Endothelial cell of umbilical vein (primary cell): ENCODE measurements at regions not wholly inside any gene's neighbourhood (a gene's known extent, or its start where the extent isn't known, plus 50 kb on each side); places are given as distances from the start of the nearest gene placed in this dataset.
A peak's percentile ranks its signal among the peaks of the same experiment; 100 is the strongest.

Source experiments
- BruUV-seq: library from RNA; stranded (reverse); fragments of 400-500 nt; replicated peaks from 2 replicates; lab custom pipeline; 2021; lab: Mats Ljungman, UMichigan
- CTCF ChIA-PET: fragments of 300-600, 350-600 bp; sonication (Branson Sonifier 250); formaldehyde crosslinking; loops from one replicate; lab custom pipeline; 2021; ENCODE audit warnings: antibody characterized with exemption, inconsistent platforms; lab: Charles Lee
- POLR2A ChIA-PET: fragments of 300-600, 350-600 bp; sonication (Branson Sonifier 250); formaldehyde crosslinking; loops from one replicate; lab custom pipeline; 2021; ENCODE audit warnings: antibody characterized with exemption, inconsistent platforms; lab: Charles Lee
- DNase-seq: peaks from one replicate; pipeline ENCODE4 v3.0.0-alpha.2; 2011; ENCODE audit warnings: low read depth, low spot score
- FAIRE-seq: peaks from 2 replicates; lab custom pipeline; 2011; peaks lifted over from hg19 to GRCh38; lab: Jason Lieb, UNC
- H2AFZ ChIP-seq: 2 replicates; pipeline ENCODE4 v1.6.0; 2012; ENCODE audit warnings: low read depth, low read length, control low read depth, inconsistent platforms
- H3K27ac ChIP-seq: 2 replicates; pipeline ENCODE4 v1.5.1; 2011; ENCODE audit warnings: low read depth, mild to moderate bottlenecking, control low read depth, low read length, moderate library complexity; ENCODE audit not compliant: insufficient read depth
- H3K27me3 ChIP-seq, 2 experiments: 2 replicates each; pipeline versions ENCODE4 v1.6.0 to v1.6.1; 2011; ENCODE audit warnings: low read length in 2 of 2, mixed read lengths in 1 of 2; ENCODE audit not compliant: control insufficient read depth in 2 of 2, insufficient read depth in 2 of 2
- H3K36me3 ChIP-seq, 2 experiments: 2 replicates in 1 of 2; 3 replicates in 1 of 2; pipeline ENCODE4 v1.5.1; 2011; ENCODE audit warnings: low read length in 2 of 2, mild to moderate bottlenecking in 1 of 2, moderate library complexity in 1 of 2; ENCODE audit not compliant: control insufficient read depth in 2 of 2, insufficient read depth in 2 of 2; ENCODE audit errors: extremely low read depth in 1 of 2
- H3K4me1 ChIP-seq: 3 replicates; pipeline ENCODE4 v1.5.1; 2011; ENCODE audit warnings: mild to moderate bottlenecking, low read length; ENCODE audit not compliant: control insufficient read depth, insufficient read depth; ENCODE audit errors: extremely low read depth
- H3K4me2 ChIP-seq: 2 replicates; pipeline ENCODE4 v1.6.1; 2011; ENCODE audit warnings: low read length, control low read depth, mixed read lengths; ENCODE audit not compliant: insufficient read depth
- H3K4me3 ChIP-seq, 3 experiments: fragments of 200-600 bp in 1 of 3; sonication (generic), shearing (Covaris generic) in 1 of 3; replicated peaks in 1 of 3; 2 replicates each; pipeline ENCODE4 v1.5.1; 2011 to 2016; ENCODE audit warnings: control low read depth in 3 of 3, low read length in 3 of 3, mild to moderate bottlenecking in 2 of 3, inconsistent platforms in 1 of 3, low read depth in 1 of 3, moderate library complexity in 1 of 3; ENCODE audit not compliant: insufficient read depth in 1 of 3
- H3K79me2 ChIP-seq: 2 replicates; pipeline ENCODE4 v1.6.0; 2012; ENCODE audit warnings: low read length, inconsistent platforms; ENCODE audit not compliant: control insufficient read depth, insufficient read depth
- H3K9ac ChIP-seq: replicated peaks from 2 replicates; pipeline ENCODE3; 2011; ENCODE audit warnings: low read length, control low read depth; ENCODE audit not compliant: insufficient read depth; ENCODE audit errors: extremely low read depth
- H3K9me1 ChIP-seq: replicated peaks from 3 replicates; pipeline ENCODE4 v1.6.0; 2011; ENCODE audit warnings: mild to moderate bottlenecking, low read length; ENCODE audit not compliant: control insufficient read depth, insufficient read depth; ENCODE audit errors: extremely low read depth
- H3K9me3 ChIP-seq: replicated peaks from 2 replicates; pipeline ENCODE4 v1.5.1; 2012; ENCODE audit warnings: low read length, inconsistent platforms; ENCODE audit not compliant: control insufficient read depth, insufficient read depth
- H4K20me1 ChIP-seq: replicated peaks from 2 replicates; pipeline ENCODE3; 2011; ENCODE audit warnings: mild to moderate bottlenecking, low read length; ENCODE audit not compliant: control insufficient read depth, insufficient read depth; ENCODE audit errors: extremely low read depth
- CTCF ChIP-seq, 2 donors: IDR thresholded peaks; 1 replicate in 1 of 2; 2 replicates in 1 of 2; pipeline ENCODE4 v1.5.1; 2011; ENCODE audit warnings: low read length in 2 of 2, mild to moderate bottlenecking in 2 of 2, moderate library complexity in 2 of 2, control low read depth in 1 of 2, inconsistent platforms in 1 of 2, low read depth in 1 of 2; ENCODE audit not compliant: insufficient read depth in 1 of 2; ENCODE audit errors: extremely low read depth in 1 of 2
- EZH2 ChIP-seq: IDR thresholded peaks from 2 replicates; pipeline ENCODE4 v1.6.1; 2012; ENCODE audit warnings: borderline replicate concordance, low read depth, mild to moderate bottlenecking, moderate library complexity, low read length, inconsistent platforms; ENCODE audit not compliant: severe bottlenecking
- FOS ChIP-seq: IDR thresholded peaks from 2 replicates; pipeline ENCODE4 v1.6.1; 2011; ENCODE audit warnings: mild to moderate bottlenecking, low read length, moderate library complexity, borderline replicate concordance; ENCODE audit not compliant: insufficient read depth
- GATA2 ChIP-seq: IDR thresholded peaks from 2 replicates; pipeline ENCODE4 v1.7.0; 2011; ENCODE audit warnings: low read depth, mild to moderate bottlenecking, moderate library complexity, mixed read lengths, low read length; ENCODE audit not compliant: insufficient read length, insufficient read depth
- JUN ChIP-seq: IDR thresholded peaks from 2 replicates; pipeline ENCODE4 v1.6.1; 2011; ENCODE audit warnings: borderline replicate concordance, low read depth; ENCODE audit not compliant: insufficient read length, insufficient read depth
- MAX ChIP-seq: IDR thresholded peaks from 2 replicates; pipeline ENCODE4 v1.6.1; 2011; ENCODE audit not compliant: insufficient read depth, insufficient read length
- MYC ChIP-seq: IDR thresholded peaks from one replicate; pipeline ENCODE4 v1.6.1; 2011; ENCODE audit warnings: mild to moderate bottlenecking, low read depth, low read length
- POLR2A ChIP-seq: IDR thresholded peaks from 2 replicates; pipeline ENCODE4 v1.6.1; 2012; ENCODE audit warnings: low read depth, mild to moderate bottlenecking, control low read depth, low read length
- POLR2AphosphoS5 ChIP-seq: IDR thresholded peaks from 2 replicates; pipeline ENCODE4 v1.6.1; 2012; ENCODE audit warnings: low read depth, mild to moderate bottlenecking, control low read depth, low read length, moderate library complexity; ENCODE audit not compliant: insufficient read depth
- dilution Hi-C: fragments of 300-500 bp; cut with MboI; formaldehyde crosslinking; loops from one replicate; pipeline ENCODE4 v1.15.0; 2019; ENCODE audit warnings: low sequenced_read_pairs; ENCODE audit not compliant: extremely low pct_ligation_motif_present
- intact Hi-C: fragments of 100-400 bp; cut with micrococcal nuclease; formaldehyde crosslinking; loops from one replicate; pipeline ENCODE4 v1.10.0; 2022

- Histone ChIP-seq H2AFZ (peak overlapping the region; percentile 66), H3K9me1 (no peaks in the 10 kb centered on the region), H3K4me3 (peak overlapping the region; percentile 18 to 75 (median 29)), H3K4me2 (peak overlapping the region; percentile 84), H3K27me3 (no peaks in the 10 kb centered on the region), H3K4me1 (no peaks in the 10 kb centered on the region), H3K9me3 (no peaks in the 10 kb centered on the region), H3K36me3 (no peaks in the 10 kb centered on the region), H3K27ac (no peak overlapping the region), H4K20me1 (no peaks in the 10 kb centered on the region), H3K79me2 (no peaks in the 10 kb centered on the region), H3K9ac (peak overlapping the region; percentile 42)
- CTCF ChIA-PET: interaction anchor here (0.7 kb wide), 1 partner anchor 194 kb away, joined by 7 read pairs; no protein-coding TSS in a partner anchor
- no TSS peak for BruUV-seq
- DNase-seq: peak; percentile 14
- no peak for TF ChIP-seq POLR2A
- no peak for TF ChIP-seq JUN
- no peak for TF ChIP-seq POLR2AphosphoS5
- no peak for TF ChIP-seq FOS
- no peak for TF ChIP-seq MAX
- no peak for TF ChIP-seq CTCF (IDR thresholded peaks at IDR 0.05; ENCODE audit: extremely low read depth in 1 of 2, insufficient read depth in 1 of 2, low read depth in 1 of 2, low read length in 2 of 2)
- no peak for TF ChIP-seq MYC
- no peak for TF ChIP-seq GATA2
- no peak for TF ChIP-seq EZH2
- POLR2A ChIA-PET: no interaction called here
- intact Hi-C loops: no loop called here
- dilution Hi-C loops: no loop called here
- peak; percentile 73 for FAIRE-seq
Measured at GRCh38 chrY:13149148-13149547, 244.5 kb downstream of the DDX3Y start.
